ENCODE measurements at regions not wholly inside any gene's neighbourhood (a gene's known extent, or its start where the extent isn't known, plus 50 kb on each side); places are given as distances from the start of the nearest gene placed in this dataset.

GRCh38 chr10:31263903-31264302 lies 55.1 kb upstream of the ZEB1 start:
- no peak for DNase-seq (ENCODE audit: low read depth in 3 of 3)

GRCh38 chr10:31268444-31269303 lies 50.3 kb upstream of the ZEB1 start:
- no peak for DNase-seq (ENCODE audit: low read depth in 3 of 3)

Data from stimulated activated CD4-positive, alpha-beta T cell treated with anti-CD3 and anti-CD28 coated beads, TNF-alpha, amount 100 ng/mL, for 4 hours (primary cell).